Fibroblast of skin of right biceps (primary cell): ENCODE measurements at regions not wholly inside any gene's neighbourhood (a gene's known extent, or its start where the extent isn't known, plus 50 kb on each side); places are given as distances from the start of the nearest gene placed in this dataset.

ENCODE experiments used
- DNase-seq: peaks from one replicate; pipeline ENCODE4 v3.0.0-alpha.2; 2013

DNA sequence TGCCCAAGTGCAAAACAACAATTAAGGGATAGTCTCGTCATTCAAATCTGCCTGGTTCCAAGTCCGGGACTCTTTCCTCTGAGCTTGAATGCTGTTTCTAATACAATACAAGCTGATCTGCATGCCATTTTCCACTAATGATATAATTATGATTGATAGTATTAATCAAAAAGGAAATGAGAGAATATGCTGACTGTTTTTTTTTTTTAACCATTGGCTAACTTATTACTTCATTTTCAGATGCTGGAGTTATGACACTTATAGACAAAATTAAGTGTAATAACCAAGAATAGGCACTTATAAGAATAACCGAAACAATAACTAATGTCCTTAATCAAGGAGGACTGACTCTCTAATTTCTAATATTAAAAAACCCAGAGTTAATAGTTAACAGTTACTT, 343.6 kb downstream of the LPIN1 start:
- no peak for DNase-seq

DNA sequence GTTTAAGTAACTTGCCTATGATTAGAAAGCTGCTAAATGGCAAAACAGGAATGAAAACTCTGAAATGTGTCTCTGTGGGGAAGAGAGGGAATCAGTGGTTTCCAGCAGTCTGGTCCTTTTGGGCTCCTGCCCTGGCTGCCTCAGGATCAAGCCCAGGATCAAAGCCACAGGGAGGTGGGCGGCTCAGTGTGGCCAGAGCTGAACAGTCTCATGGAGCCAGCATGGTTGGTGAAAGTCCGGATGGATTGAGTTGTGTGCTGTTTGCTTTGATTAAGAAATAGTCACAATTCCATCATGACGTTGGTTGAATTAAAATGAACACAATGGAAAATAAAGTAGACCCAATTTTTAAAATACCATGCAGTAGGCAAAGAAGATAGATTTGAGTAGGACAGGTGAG, 344.2 kb downstream of the LPIN1 start:
- DNase-seq, result no peak

DNA sequence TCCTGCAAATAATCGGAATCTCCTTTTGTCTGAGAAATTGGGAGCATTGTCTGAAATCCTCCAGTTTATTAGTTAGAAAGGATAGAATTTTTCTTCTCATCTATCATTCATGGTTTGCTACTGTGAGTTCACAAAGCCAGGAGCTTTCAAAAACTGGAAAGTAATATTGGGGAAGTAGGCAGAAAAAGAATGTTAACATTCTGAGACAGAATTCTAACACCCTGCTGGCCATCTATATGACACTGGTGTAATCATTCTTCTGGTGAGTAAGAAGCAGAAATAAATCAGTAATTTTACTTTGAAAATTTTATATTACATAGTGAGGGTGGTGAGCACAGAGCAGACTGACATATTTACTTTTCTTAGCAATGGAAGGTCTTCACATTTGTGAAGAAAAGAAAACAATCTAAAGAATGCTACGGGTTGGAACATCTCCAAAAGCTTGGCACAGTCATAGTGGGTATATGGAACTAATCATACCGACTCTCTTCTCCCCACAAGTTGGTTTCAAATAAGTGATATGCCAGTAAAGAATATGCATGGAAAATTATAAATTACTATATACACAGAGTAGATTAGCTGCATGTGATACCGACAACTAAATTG, 344.9 kb downstream of the LPIN1 start:
- DNase-seq, result peak; percentile 56

DNA sequence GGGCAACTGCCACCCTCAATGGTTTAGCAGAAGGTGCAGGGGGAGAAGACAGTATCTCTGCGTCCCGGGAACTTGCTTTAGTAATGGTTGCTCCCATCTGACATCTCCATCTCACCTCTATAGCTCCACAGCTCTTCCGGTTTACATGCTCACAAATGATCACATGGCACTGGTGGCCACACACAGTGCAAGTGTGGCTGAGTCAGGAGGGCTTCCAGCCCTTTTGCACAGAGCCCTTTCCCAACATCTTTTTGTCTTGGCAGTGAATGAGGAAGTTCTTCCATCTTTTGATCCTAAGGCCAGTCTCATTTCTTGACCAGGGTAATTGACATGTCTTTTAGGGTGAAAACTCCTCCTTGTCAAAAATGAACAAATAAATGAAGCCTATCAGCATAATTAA, 347.7 kb downstream of the LPIN1 start:
- DNase-seq, result no peak

DNA sequence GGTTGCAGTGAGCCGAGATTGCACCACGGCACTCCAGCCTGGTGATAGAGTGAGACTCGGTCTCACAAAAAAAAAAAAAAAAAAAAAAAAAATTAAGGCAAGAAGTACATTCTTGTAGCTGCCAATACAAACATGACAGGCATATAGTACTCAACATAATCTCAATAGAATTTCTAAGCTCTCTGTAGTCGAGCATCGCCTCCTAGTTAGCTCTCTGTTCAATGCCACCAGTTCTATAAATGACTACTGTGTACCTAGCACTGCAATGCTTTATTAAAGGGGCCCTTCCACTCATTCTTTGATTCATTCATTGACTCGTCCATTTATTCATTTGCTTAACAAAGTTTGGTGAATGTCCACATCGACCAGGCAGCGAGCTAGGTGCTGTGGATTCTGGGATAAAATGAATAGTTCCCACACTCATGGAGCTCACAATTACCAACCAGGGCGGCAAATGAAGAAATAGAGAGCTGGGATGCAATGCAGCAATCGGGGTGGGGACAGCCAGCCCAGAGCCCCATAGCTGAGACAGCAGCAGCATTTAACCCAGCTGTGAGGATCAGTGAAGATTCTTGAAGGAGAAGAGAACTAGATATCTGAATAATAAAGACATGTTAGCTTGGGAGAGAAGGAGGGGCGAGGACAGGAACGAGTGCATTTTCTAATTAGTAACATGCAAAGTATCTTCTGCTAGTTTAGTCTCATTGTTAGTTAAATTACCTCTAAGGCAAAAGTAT, 349.8 kb downstream of the LPIN1 start:
- DNase-seq, result no peak

DNA sequence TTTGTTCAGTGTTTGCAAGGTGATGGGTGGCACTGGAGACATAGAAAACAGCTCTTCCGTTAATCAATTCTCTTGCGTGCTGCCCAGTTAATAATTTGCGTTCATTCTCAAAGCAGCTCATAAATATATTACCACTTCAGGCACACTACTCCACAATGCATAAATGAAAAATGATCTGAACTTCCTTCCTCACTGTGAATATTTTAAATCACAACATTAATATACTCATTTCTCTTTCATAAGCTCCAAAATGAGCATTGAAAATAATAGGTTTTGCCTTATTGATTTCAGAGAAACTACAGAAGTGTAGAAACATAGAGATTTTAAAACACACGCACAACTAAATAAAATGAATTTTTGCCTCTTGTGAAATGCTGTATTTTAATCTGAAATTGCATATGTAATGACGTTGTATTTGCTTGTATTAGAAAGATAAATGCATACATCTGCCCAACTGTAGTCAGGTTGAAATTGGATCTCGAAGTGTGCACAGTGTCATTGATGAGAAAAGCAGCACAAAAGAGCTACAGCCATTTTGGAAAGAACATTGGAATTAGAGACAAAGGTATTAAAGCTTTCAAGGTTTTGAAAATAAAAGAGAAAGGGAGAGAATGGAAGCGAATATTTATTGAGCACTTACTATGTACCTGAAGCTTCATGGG, 350.5 kb downstream of the LPIN1 start:
- DNase-seq, result no peak

DNA sequence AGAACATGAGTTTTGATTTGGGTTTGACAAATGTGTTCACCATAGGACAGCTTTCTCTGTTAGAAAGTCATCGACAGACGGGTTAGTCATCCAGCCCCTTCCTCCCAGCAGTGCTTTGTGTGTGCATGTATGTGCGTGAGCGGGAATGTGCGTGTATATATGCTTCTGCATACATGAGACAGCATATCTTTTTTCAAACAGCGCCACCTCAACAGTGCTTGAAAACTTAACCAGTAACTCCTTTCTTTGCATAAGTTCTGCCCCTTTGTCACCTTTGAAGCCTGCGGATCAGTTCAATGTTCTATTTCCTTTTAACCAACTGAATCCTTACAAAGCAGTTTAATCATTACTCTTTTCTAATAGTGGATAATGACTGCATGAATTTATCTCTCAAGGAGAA, 351.4 kb downstream of the LPIN1 start:
- no peak for DNase-seq

DNA sequence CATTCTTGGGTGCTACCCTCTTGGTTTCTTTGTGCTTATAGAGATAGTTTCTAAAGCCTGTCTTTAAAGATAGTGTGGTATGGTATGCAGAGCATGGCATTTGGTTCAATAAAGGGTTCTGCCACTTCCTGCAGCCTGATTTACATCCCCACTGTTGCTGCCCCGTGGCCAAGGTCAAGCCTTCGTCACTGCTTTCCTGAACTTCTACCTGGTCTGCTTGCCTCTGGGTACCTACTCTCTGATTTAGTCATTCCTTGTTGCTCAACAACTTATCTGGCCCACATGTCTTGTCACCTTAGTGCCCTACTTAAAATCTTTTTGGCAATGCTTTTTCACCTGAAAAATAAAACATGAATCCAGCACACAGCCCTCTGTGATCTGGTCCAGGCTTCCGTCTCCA, 352.9 kb downstream of the LPIN1 start:
- DNase-seq, result no peak

DNA sequence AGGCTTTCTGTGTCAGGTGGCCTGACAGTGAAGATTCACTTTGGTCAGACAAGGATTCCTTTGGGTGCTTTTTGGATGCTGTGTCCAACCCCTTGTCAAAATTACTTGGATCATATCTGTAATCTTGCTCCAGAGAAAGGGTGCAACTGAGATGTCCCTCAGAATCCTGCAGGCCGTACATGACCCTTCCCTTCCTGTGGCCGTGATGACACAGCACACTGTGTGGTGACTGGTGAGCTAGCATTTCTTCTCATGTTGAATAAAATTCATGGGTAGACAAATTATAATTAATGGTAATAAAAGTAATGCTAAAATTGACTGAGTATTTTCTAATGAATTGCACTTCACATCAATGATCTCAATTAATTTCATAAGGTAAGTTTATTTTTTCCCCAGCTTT, 356.2 kb downstream of the LPIN1 start:
- DNase-seq, result no peak

DNA sequence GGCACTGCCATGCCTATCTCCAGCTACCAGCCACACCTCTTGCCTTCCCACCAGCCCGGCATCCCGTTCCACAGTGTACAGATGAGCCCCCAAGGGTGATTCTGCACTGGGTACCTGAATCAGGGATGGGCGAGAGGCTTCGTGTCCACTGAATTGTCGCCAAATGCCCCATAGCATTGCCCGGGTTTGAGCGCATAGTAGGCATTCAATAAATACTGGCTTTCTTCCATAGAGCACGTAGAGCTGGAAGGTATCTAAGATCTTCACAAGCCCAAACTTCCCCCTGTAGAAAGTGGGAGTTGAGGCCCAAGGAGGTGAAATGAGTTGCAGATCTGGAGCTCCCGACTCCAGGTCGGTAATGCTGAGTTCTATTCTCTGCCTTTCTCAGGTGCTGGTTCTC, 358.7 kb downstream of the LPIN1 start:
- DNase-seq, result no peak

DNA sequence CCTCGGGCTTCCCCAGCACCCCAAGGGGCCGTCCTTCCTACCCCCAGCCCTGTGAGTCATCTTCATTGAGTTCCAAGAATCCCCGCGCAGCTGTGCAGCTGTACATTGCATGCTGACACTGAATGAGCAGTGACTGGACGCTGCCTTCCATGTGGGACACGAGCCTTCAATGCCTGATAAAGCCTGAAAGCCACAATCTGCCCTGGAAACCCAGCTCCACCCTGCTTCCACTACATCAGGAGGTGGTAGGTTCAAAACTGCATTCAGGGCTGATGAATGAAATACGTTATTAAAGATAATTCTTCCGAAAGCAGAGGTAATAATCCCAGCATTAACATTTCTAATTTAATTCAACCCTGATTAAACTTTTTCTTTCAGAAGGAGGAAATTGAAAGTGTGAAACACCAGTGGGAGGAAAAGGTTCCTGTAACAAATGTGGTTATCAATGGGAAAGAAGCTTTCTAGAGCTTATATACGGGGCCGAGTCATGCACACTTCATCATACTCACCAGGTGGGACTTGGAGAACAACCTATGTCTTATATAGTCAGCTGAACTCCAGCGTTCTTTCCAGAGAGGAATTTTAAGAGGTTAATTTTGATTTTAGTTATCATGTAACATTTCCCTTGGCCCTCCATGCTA, 360.1 kb downstream of the LPIN1 start:
- peak; percentile 99 for DNase-seq

DNA sequence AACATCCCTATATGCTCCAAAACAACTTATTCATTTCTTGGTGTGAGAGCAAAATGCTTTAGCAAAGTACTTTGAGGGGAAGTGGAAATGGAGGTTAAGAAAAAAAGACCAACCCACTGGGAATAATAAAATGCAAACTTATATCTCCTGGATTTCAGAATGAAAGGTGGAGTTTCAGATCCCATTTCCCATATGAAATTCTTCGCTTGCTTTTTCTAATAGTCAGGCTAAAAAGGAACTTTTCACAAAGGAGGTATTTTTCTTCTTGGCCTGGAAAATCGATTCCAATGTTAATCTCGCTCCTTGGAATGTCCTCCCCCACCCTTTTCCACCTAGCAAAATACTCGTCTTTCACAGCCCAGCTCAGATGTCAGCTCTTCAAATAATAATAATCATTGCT, 360.9 kb downstream of the LPIN1 start:
- no peak for DNase-seq

DNA sequence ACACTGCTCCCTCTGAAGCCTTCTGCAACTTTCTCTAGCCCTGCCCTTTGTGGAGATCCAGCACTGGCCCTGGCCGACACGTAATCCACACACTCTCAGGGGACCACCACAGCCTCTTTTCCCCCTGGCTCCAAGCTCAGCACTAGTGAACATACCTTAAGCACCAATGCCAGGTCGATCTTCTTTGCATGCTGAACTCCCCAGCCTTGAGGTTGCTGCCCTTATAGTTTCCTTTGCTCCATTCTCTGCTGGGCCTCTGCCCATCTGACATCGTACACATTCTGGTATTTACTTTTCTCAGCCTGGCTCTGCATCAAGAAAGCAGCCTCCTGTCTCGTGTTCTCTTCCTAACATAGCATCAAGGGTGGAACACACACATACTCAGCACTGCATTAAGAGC, 361.5 kb downstream of the LPIN1 start:
- peak; percentile 19 for DNase-seq

DNA sequence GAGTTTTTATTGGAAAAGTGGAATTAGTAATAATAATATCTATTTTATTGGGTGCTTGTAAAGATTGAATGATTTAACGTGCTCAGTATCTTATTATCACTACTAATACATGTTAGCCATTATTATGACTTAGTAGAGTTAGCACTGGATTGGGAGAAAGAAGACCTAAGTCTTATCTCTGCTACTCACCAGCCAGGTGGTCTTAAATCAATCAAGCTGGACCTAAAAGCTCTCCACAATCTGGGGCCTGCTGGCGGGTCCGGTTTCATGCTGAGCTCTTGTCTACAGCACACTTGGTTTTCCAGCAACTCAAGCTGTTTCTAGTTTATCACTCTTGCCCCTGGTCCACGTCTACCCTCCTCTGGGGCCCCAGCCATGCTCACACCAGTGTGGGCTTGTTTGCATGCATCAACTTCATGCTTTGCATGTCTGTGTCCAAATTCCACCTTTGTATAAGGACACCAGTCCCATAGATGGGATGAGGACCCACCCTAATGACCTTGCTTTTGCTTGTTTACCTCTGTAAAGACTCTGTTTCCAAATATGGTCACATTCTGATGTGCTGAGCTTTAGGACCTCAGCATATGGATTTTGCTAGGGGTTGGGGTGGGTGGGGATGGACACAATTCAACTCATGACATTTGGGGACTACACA, 363.1 kb downstream of the LPIN1 start:
- DNase-seq, result no peak

DNA sequence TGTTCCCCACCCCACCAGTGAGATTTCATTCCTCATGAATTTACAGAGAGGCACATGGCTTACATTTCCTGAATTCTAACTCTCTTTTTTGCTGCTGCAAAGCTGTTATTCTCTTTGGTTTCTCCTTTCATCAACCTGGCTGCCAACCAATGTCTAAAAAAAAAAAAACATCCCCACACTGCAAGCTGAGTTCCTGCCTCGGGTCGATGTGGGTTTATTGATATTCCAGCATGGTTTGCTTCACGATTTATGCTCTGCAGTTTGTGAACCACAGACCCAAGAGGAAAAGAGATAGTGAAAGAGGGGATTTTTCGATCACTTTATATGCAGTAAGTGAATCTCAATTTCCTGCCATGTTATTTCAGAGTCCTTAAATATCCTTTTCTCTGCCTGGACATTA, 363.6 kb downstream of the LPIN1 start:
- peak; percentile 23 for DNase-seq

DNA sequence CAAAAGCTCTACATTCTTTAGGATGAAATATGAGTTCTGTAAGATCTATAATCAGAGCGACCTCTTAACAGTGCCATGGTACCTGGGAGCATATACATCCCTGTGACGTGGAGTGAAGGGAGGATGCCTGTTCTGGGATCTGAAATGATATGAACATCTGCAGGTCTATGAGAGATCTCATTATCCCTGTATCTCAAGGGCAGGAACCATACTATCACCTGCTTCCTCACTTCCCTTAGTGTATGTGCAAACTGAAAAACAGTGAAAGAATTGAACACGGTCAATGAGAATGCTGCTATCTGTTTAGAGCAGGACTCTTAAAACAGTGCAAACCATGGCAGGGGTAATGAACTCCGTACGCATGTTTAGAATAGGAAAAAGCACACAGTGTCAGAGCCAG, 364.0 kb downstream of the LPIN1 start:
- DNase-seq, result no peak

DNA sequence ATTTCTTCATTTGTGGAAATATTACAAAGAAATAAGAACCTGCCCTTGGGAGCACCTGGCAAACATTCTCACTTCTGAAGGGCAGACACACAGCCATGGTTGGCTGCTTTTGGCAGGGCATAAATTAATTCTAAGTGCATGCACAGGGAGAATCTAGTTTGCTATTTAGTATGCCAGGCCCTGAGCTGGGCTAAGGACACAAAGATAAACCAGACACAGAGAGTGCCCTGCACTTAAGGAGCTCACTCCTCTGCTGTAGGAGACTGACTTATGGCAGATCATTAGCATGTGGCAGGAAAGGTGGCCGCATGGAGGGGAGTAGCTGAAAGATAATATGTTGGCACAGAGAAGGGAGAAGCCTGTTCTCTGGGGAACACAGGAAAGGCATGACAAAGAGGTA, 367.0 kb downstream of the LPIN1 start:
- DNase-seq, result no peak

DNA sequence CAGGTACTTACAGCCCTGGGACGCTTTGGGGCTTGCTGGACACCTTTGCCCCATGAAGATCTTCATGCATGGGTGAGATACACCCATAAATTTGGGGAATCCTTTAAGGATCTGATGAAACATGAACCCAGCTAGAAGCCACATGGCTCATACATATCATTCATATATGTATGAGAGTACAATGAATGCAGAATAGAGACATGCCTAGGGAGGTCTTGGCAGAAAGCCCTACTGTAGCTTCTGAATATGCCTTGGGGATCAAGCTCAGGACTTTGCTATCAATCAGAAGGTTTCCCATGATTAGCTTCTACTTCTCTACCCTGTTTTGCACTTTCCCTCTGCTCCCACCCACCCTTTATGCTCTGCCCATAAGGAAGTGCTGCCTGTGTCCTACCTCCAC, 368.4 kb downstream of the LPIN1 start:
- DNase-seq, result no peak

DNA sequence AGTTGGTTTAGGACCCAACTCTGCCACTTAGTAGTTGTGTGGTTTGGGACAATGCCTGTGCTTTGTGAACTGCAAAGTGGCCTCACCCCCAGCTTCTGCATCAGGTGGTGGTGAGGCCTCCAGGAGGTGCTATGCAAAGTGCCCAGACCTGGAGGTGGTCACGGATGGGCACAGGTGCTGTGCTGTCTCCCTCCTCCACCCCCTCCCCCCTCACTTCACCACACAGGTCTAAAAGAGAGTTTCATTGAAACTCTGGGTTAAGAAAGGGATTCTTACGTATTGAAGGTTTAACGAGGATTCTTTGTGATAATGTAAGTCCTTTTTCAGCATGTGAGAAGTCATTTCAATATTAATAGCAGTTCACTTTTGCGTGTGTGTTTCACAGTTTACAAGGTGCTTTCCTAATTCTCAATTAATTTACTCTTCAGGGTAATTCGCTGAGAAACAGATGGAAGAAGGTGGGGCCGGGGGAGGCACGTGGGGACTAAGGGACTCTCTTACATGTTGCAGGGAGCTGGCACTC, 369.9 kb downstream of the LPIN1 start:
- no peak for DNase-seq

DNA sequence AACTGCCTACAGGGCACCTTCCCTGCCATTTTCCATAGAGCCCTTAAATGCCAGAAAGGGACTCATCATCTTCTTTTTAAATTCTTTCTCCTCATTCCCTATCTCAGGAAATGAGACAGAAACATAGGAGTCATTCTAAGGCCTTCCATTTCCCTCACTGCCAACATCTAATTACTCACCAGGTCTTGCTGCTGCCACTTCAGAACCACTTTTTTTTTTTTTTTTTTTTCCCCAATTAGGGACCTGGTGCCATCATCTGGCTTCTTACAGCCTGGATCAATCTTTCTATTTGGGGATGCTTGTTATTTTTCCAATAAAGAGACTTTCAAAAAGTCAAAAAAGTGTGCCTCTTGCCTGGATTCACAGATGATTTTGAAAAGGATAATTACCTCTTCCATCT, 373.4 kb downstream of the LPIN1 start:
- peak; percentile 76 for DNase-seq

DNA sequence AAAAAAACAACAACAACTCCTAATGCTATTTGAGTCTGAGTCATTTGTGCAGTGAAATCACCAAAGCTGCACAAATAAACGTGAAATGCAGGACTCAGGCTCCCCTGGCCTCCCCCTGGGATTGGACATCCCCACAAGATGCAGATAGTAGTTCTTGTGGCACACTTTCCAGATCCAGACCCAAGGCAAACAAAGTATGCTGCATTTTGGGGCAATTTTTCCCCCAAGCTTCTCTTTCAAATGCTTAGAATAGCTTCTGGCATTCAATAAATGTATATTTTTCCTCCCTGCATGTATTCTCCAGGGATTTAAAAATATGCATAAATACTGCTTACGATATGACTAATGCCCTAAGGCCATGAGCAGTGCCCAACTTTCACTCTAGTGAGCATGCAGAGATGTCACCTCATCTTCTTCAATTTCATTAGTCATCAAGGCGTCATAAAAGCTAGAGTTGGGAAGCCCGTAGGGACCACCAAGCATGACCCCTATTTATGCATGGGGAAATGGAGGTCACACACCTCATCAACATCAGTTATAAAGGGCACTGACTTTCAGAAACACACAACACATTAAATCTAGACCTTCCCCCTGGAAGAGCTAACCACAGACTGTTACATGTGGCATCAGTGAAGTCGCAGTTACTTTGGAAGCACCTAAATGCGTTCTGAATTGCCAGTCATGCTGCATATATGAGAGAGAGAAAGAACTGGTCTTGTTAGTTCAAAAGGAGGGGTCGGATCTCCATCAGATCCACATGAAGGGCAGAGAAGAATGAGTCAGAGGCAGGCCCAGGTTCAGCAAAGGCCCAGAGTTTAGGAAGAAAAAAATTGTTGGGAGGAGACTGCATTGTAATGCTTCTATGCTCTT, 374.1 kb downstream of the LPIN1 start:
- peak; percentile 95 for DNase-seq

DNA sequence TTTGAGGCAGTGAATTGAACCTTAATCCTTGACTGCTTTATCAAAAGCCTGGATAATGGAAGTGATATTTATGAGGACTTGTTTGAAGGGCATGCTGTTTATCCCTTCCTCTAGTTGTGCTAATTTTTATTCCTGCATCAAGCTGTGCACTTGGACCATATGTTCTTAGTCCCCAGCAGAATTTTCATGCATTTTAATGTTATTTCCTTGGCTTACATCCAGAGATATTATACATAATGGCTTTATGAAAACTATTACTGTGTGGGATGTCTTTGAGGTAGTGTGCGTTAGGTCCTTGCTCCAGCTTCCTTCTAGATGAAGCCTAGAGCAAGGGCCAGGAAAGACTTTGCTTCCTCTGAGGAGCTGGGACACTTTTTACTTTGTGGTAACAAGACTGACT, 378.4 kb downstream of the LPIN1 start:
- DNase-seq, result no peak
